Activated T-cell treated with anti-CD3 and anti-CD28 coated beads, Interleukin-2, amount 50 U/mL, for 72 hours (primary cell): ENCODE measurements at regions not wholly inside any gene's neighbourhood (a gene's known extent, or its start where the extent isn't known, plus 50 kb on each side); places are given as distances from the start of the nearest gene placed in this dataset.

Source experiments
- ATAC-seq, 2 donors: fragments of 150-1000 bp; cut with Tn5 transposase; replicated peaks in 1 of 2; 2 replicates each; pipeline ENCODE4 v1.10.0; 2021; ENCODE audit warnings: moderate library complexity in 2 of 2, mild to moderate bottlenecking in 1 of 2
- DNase-seq, 2 donors: peaks; one replicate each; pipeline ENCODE4 v3.0.0; 2021 to 2022; ENCODE audit warnings: mixed read lengths in 1 of 2
- H3K27ac Mint-ChIP-seq: one replicate; pipeline ENCODE4 v1.8.0; 2022; ENCODE audit warnings: mild to moderate bottlenecking, moderate library complexity, mixed read lengths
- H3K27me3 Mint-ChIP-seq: one replicate; pipeline ENCODE4 v1.8.0; 2022; ENCODE audit warnings: low read depth, mixed read lengths
- H3K36me3 Mint-ChIP-seq, 2 donors: one replicate each; pipeline ENCODE4 v1.8.0; 2022; ENCODE audit warnings: mixed read lengths in 2 of 2, mild to moderate bottlenecking in 1 of 2; ENCODE audit not compliant: insufficient read depth in 2 of 2
- H3K4me1 Mint-ChIP-seq: one replicate; pipeline ENCODE4 v1.8.0; 2022; ENCODE audit warnings: low read depth, mixed read lengths
- H3K4me3 Mint-ChIP-seq, 2 donors: one replicate each; pipeline ENCODE4 v1.8.0; 2022; ENCODE audit warnings: mild to moderate bottlenecking in 2 of 2, mixed read lengths in 2 of 2, moderate library complexity in 2 of 2
- H3K9me3 Mint-ChIP-seq, 2 donors: one replicate each; pipeline ENCODE4 v1.8.0; 2022; ENCODE audit warnings: mixed read lengths in 2 of 2

- Mint-ChIP-seq H3K9me3 (peaks cover 1% of the 10 kb centered on the region in 2 donors), H3K36me3 (no peaks in the 10 kb centered on the region), H3K27me3 (peaks cover 6% of the 10 kb centered on the region), H3K27ac (no peak overlapping the region), H3K4me1 (no peaks in the 10 kb centered on the region), H3K4me3 (no peak overlapping the region)
- DNase-seq (no peak), ATAC-seq (no peak)
Observed at GRCh38 chr13:47623862-47624261, 377.2 kb downstream of the SUCLA2 start.

DNA sequence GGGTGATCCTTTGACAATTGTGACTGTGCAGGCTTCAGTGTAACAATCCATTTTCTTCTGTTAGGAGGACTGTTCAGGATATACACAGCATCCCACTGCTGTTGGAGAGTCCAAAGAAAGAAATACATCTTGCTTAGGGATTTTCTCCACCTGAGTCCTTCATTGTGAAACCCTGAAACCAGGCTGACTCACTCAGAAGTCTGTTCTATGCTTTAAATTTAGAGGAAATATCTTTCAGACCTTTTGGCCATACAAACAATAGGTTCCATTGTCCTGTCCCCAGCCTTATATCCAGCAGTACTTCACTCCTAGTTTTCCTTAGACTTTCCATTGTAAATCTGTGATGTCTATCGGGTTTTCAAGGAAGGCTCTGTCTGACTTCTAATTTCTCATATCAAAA lies 379.1 kb downstream of the SUCLA2 start:
- Mint-ChIP-seq H3K36me3 (no peaks in the 10 kb centered on the region), H3K4me1 (no peaks in the 10 kb centered on the region), H3K4me3 (no peak overlapping the region), H3K27me3 (peaks cover 6% of the 10 kb centered on the region), H3K27ac (no peak overlapping the region), H3K9me3 (peaks cover 2% of the 10 kb centered on the region in 2 donors)
- DNase-seq (no peak), ATAC-seq (no peak)

GRCh38 chr13:47611664-47612288 lies 389.3 kb downstream of the SUCLA2 start:
- peaks cover 7% of the 10 kb centered on the region in 2 donors for H3K9me3 Mint-ChIP-seq
- H3K27me3 Mint-ChIP-seq = no peaks in the 10 kb centered on the region
- H3K4me3 Mint-ChIP-seq = no peak overlapping the region
- no peaks in the 10 kb centered on the region for H3K36me3 Mint-ChIP-seq
- no peaks in the 10 kb centered on the region for H3K4me1 Mint-ChIP-seq
- no peak overlapping the region for H3K27ac Mint-ChIP-seq
- ATAC-seq (no peak), DNase-seq (no peak)

GRCh38 chr13:47610687-47611086 lies 390.4 kb downstream of the SUCLA2 start:
- Mint-ChIP-seq H3K9me3 (peaks cover 7% of the 10 kb centered on the region in 2 donors), H3K27ac (no peak overlapping the region)
- ATAC-seq = no peak

GRCh38 chr13:47603365-47603764 lies 397.7 kb downstream of the SUCLA2 start:
- DNase-seq (no peak), ATAC-seq (no peak)
- peaks cover 2 to 6% of the 10 kb centered on the region in 2 donors for H3K9me3 Mint-ChIP-seq
- no peak overlapping the region for H3K4me3 Mint-ChIP-seq
- H3K27ac Mint-ChIP-seq = no peak overlapping the region
- H3K4me1 Mint-ChIP-seq = no peaks in the 10 kb centered on the region
- H3K36me3 Mint-ChIP-seq = no peaks in the 10 kb centered on the region
- H3K27me3 Mint-ChIP-seq = no peaks in the 10 kb centered on the region

More at GRCh38 chr13:47610687-47611086, 390.4 kb downstream of the SUCLA2 start:
- no peaks in the 10 kb centered on the region for H3K36me3 Mint-ChIP-seq
- no peak overlapping the region for H3K4me3 Mint-ChIP-seq
- no peak for DNase-seq
- H3K4me1 Mint-ChIP-seq = no peaks in the 10 kb centered on the region
- H3K27me3 Mint-ChIP-seq = no peaks in the 10 kb centered on the region

DNA sequence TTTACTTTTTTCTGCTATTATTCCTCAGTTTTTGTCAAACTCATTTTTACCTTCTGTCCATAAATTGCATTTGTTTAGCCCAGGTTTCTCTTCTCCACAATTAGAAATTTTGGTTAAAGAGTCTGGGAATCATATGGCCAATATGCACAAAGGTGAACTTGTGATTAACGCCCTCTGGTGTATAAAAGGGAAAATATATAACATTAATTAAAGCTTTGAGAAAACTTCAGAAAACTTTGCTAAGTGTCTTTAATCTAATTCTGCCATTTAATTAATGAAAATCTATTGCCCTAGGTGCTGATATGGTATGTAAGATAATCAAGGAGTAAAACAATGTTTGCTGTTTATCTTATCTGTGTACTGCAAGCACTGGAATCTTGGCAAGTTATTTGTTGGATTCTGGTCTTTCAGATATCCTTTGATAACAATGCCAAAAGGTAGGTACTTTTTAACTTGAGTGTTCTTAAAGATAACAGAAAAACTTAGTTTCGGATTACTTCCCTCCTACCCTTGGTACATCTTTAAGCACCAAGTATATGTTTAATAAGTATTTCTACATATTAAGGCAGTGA lies 402.6 kb downstream of the SUCLA2 start:
- Mint-ChIP-seq H3K4me3 (no peak overlapping the region), H3K36me3 (no peaks in the 10 kb centered on the region), H3K27ac (no peak overlapping the region), H3K27me3 (no peaks in the 10 kb centered on the region), H3K9me3 (peaks cover 4 to 5% of the 10 kb centered on the region in 2 donors), H3K4me1 (no peaks in the 10 kb centered on the region)
- ATAC-seq = no peak
- DNase-seq = no peak

DNA sequence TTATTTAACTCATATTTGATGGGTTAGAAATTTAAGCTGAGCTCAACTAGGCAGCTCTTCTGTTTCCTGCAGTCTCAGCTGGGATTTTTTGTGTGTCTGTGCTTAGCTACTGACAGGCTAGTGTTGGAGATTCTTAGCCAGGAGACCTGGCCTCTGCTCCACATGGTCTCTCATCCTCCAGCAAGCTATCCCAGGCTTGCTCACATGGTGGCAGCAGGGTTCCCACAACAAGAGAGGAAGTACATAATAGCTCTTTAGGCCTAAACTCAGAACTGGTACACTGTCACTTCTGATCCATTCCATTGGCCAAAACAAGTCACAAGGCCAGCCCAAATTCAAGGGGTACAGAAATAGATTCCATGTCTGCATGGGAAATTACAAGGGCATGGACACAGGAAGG lies 406.2 kb downstream of the SUCLA2 start:
- Mint-ChIP-seq H3K9me3 (peaks cover 4 to 5% of the 10 kb centered on the region in 2 donors), H3K36me3 (no peaks in the 10 kb centered on the region), H3K27me3 (no peaks in the 10 kb centered on the region), H3K4me3 (no peak overlapping the region), H3K4me1 (no peaks in the 10 kb centered on the region), H3K27ac (no peak overlapping the region)
- ATAC-seq (no peak), DNase-seq (no peak)

GRCh38 chr13:47592256-47592655 lies 408.8 kb downstream of the SUCLA2 start:
- H3K4me1 Mint-ChIP-seq = no peaks in the 10 kb centered on the region
- DNase-seq = no peak
- peaks cover 5 to 7% of the 10 kb centered on the region in 2 donors for H3K9me3 Mint-ChIP-seq
- H3K36me3 Mint-ChIP-seq = no peaks in the 10 kb centered on the region
- H3K27me3 Mint-ChIP-seq = no peaks in the 10 kb centered on the region
- H3K27ac Mint-ChIP-seq = no peak overlapping the region
- no peak overlapping the region for H3K4me3 Mint-ChIP-seq
- ATAC-seq = no peak

DNA sequence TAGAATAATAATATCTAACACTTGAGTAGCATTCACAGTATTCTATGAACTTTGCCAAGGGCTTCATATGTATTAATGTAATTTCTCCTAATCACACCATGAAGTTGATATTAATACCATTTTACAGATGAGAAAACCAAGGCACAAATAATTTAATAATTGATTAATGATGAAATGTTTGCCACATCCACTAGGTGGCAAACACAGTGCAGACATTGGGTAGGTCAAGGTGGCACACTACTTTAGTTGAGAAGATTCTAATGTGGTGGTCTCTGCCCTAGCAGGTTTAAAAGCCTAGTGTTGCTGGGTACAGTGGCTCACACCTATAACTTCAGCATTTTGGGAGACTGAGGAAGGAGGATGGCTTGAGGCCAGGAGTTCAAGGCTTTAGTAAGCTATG lies 412.4 kb downstream of the SUCLA2 start:
- Mint-ChIP-seq H3K4me3 (no peak overlapping the region), H3K9me3 (peaks cover 3 to 9% of the 10 kb centered on the region in 2 donors), H3K4me1 (no peaks in the 10 kb centered on the region), H3K27ac (no peak overlapping the region), H3K36me3 (peaks cover 0 to 2% of the 10 kb centered on the region in 2 donors), H3K27me3 (no peaks in the 10 kb centered on the region)
- no peak for DNase-seq
- ATAC-seq = no peak

DNA sequence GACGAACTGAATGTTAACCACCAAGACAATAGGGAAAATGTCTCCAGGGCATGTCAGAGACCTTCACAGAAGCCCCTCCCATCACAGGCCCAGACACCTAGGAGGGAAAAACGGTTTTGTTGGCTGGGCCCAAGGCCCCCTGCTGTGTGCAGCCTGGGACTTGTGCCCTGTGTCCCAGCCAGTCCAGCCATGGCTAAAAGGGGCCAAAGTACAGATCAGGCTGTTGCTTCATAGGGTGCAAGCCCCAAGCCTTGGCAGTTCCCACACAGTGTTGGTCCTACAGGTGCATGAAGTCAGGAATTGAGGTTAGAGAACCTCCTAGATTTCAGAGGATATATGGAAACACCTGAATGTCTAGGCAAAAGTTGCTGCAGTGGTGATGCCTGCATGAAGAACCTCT lies 428.7 kb downstream of the SUCLA2 start:
- Mint-ChIP-seq H3K36me3 (peaks cover 3% of the 10 kb centered on the region in 2 donors), H3K9me3 (peaks cover 7 to 17% of the 10 kb centered on the region in 2 donors), H3K4me1 (no peaks in the 10 kb centered on the region), H3K27ac (no peak overlapping the region), H3K27me3 (no peaks in the 10 kb centered on the region), H3K4me3 (no peak overlapping the region)
- DNase-seq (no peak), ATAC-seq (no peak)

GRCh38 chr13:47564041-47564440 lies 437.0 kb downstream of the SUCLA2 start:
- Mint-ChIP-seq H3K9me3 (peaks cover 12 to 20% of the 10 kb centered on the region in 2 donors), H3K27ac (no peak overlapping the region), H3K4me3 (no peak overlapping the region), H3K36me3 (peaks cover 0 to 3% of the 10 kb centered on the region in 2 donors), H3K4me1 (no peaks in the 10 kb centered on the region), H3K27me3 (no peaks in the 10 kb centered on the region)
- DNase-seq (no peak), ATAC-seq (no peak)

DNA sequence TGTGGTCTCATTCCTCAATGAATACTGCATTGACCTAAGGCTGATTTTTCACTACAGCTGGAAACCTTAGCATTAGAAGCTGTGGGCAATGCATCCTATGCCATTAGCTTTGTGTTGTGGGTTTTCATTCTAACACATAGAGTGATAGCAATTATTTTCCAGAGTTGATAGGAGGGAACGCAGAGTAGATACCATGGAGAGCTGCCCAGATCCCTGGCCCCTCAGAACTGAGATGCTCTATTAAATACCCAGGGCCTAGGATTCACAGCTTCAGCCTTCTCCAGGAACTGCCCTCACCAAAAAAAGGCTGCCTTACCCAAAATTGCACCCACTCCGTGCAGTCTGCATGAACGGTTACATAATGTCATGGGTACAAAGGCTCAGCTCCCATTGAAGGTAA lies 444.4 kb downstream of the SUCLA2 start:
- no peak for DNase-seq
- no peaks in the 10 kb centered on the region for H3K36me3 Mint-ChIP-seq
- H3K27ac Mint-ChIP-seq = no peak overlapping the region
- H3K9me3 Mint-ChIP-seq = no peaks in the 10 kb centered on the region
- no peak for ATAC-seq
- H3K27me3 Mint-ChIP-seq = no peaks in the 10 kb centered on the region
- H3K4me3 Mint-ChIP-seq = no peak overlapping the region
- H3K4me1 Mint-ChIP-seq = no peaks in the 10 kb centered on the region

- ATAC-seq = no peak
- no peaks in the 10 kb centered on the region for H3K27me3 Mint-ChIP-seq
- no peaks in the 10 kb centered on the region for H3K9me3 Mint-ChIP-seq
- H3K36me3 Mint-ChIP-seq = no peaks in the 10 kb centered on the region
- no peak for DNase-seq
- H3K4me3 Mint-ChIP-seq = no peak overlapping the region
- no peak overlapping the region for H3K27ac Mint-ChIP-seq
- no peaks in the 10 kb centered on the region for H3K4me1 Mint-ChIP-seq
Observed at GRCh38 chr13:47555235-47555634, 445.8 kb downstream of the SUCLA2 start.
